AG09309 (cell line): ENCODE measurements at regions not wholly inside any gene's neighbourhood (a gene's known extent, or its start where the extent isn't known, plus 50 kb on each side); places are given as distances from the start of the nearest gene placed in this dataset.

ENCODE experiments used
- DNase-seq: peaks from one replicate; pipeline ENCODE4 v3.0.0-alpha.2; 2010; ENCODE audit warnings: low read depth
- H3K4me3 ChIP-seq: 2 replicates; pipeline ENCODE4 v1.5.1; 2011; ENCODE audit warnings: mild to moderate bottlenecking, low read depth, low read length, moderate library complexity; ENCODE audit not compliant: control insufficient read depth
- CTCF ChIP-seq: IDR thresholded peaks from 2 replicates; pipeline ENCODE4 v1.5.1; 2011; ENCODE audit warnings: mild to moderate bottlenecking, low read depth, low read length, inconsistent platforms; ENCODE audit not compliant: insufficient read depth, control insufficient read depth; ENCODE audit errors: missing control alignments

DNA sequence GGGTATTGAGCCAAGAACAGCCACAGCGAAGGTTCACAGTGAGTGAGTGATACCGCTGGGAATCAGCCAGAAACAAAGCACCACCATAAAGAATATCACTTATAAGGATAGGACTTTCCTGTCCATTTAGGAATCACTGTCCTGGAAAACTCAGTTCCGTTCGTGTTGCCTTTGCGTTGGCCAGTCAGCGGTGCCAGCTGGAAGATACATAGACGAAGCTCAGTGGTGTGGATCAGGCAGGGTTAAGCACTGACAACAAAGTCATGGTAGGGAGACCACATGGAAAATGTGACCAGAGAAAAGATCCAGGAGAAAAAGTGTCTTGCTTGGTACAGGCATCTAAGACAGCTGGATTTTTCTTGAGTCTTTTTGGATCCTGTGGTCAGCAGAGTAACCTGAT lies 579.7 kb upstream of the DPP6 start:
- H3K4me3 ChIP-seq = no peak overlapping the region
- DNase-seq = no peak
- no peak for TF ChIP-seq CTCF

DNA sequence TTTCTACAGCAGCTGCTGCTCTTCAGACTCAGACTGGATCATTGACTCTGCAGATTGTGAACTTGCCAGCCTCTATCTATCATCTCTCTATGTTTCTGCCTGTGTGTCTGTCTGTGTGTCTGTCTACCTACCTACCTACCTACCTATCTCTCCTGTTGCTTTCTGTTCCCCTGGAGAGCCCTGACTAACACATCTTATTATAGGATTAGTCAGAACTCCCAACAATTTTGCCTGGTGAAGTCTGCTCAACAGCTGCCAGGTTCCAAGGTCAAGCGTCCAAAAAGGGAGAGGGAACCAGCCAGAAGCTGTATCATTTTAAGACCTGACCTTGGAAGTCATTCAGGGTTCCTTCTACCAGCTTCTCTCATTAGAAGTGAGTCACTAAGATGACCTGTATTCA lies 579.0 kb upstream of the DPP6 start:
- no peak overlapping the region for H3K4me3 ChIP-seq
- DNase-seq = no peak
- no peak for TF ChIP-seq CTCF

DNA sequence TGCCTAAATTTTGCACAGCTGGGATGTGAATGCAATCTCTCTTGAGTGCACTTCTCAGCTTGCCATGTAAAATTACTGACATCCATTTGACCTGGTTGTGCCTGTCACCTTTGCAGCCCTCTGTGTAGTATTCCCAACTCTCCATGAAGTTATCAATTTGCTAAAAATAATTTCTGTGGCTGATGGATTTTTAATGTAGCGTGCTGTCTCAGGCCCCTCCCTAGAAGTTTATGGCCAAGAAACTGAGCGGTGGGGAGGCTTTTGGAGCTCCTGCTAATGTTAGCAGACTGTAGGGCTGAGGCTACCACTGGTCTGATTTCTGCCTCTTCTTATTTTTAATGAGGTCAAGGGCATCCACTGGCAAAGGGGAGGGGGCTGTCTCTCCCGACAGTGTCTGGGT lies 577.0 kb upstream of the DPP6 start:
- no peak for TF ChIP-seq CTCF
- no peak overlapping the region for H3K4me3 ChIP-seq
- DNase-seq = no peak

DNA sequence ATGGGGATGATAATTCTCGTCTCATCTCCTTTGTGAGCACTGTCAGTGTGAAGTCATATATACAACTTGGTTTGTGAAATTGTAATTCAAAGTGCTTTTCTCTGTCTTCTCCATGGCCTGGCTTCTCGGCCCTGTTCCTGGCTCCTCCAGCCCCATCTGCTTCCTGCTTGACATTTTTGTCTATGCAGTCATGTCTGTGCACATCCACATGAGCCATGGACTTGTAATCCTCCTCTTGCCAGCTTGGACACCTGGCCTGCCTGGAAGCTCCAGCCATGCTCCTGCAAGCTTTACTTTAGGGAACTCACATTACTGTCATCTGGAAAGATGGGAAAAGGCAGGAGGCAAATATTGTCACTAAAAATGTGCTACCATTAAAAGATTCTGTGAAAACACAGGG lies 576.0 kb upstream of the DPP6 start:
- no peak for DNase-seq

DNA sequence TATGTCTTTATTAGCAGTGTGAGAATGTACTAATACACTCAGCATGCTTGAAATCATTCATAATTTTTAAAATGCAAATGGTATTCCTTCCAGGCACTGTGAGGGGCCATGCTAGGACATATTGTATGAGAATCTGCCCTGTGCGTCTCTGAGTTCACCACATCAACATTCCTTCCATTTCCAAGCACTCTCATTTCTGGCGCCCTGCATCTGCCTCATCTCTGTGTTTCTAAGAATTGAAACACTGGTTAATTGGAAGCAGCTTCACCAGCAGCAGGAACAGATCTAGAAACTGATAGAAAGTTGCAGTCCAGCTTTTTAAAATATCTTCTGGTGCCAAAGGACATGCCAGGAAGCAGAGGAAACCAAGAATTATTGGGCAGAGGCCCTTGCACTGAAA lies 555.9 kb upstream of the DPP6 start:
- no peak overlapping the region for H3K4me3 ChIP-seq
- no peak for DNase-seq
- TF ChIP-seq CTCF = no peak

More for the DNA sequence above, 576.0 kb upstream of the DPP6 start:
- TF ChIP-seq CTCF = no peak
- no peak overlapping the region for H3K4me3 ChIP-seq

DNA sequence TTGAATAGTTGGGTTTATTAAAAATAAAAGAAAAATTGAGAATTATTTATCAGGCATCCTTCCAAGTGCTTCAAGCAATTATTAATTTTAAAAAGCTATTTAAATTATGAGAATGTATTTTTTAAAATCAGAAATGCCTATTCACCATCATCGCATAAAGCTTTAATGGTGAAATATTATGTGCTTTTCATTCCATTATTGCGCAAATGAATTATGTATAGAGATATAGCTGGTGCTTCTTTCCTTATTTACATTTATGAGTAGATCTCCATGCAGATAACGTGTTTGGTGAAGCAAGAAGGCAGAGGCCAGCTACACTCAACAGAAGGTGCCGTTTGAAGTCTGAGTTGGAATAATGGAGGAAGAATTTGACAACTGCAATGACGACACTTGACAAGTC lies 549.1 kb upstream of the DPP6 start:
- no peak for DNase-seq
- no peak overlapping the region for H3K4me3 ChIP-seq
- TF ChIP-seq CTCF = no peak
